Astrocyte (in vitro differentiated cells and primary cell): ENCODE measurements at regions not wholly inside any gene's neighbourhood (a gene's known extent, or its start where the extent isn't known, plus 50 kb on each side); places are given as distances from the start of the nearest gene placed in this dataset.

Experiments used
- DNase-seq: peaks from one replicate; pipeline ENCODE4 v3.0.0-alpha.2; 2010; ENCODE audit warnings: low read depth
- FAIRE-seq: peaks from 2 replicates; lab custom pipeline; 2011; peaks lifted over from hg19 to GRCh38; lab: Jason Lieb, UNC
- H2AFZ ChIP-seq: 2 replicates; pipeline ENCODE4 v1.6.0; 2012; ENCODE audit warnings: low read depth, low read length, inconsistent platforms
- H3K27ac ChIP-seq: 2 replicates; pipeline ENCODE4 v1.5.1; 2011; ENCODE audit warnings: low read depth, low read length, inconsistent platforms
- H3K27me3 ChIP-seq: 2 replicates; pipeline ENCODE4 v1.6.0; 2011; ENCODE audit warnings: low read length, inconsistent platforms; ENCODE audit not compliant: insufficient read depth
- H3K36me3 ChIP-seq: 2 replicates; pipeline ENCODE4 v1.5.1; 2011; ENCODE audit warnings: low read length, inconsistent platforms; ENCODE audit not compliant: insufficient read depth
- H3K4me1 ChIP-seq: 2 replicates; pipeline ENCODE4 v1.5.1; 2011; ENCODE audit warnings: low read length, inconsistent platforms; ENCODE audit not compliant: insufficient read depth
- H3K4me2 ChIP-seq: 2 replicates; pipeline ENCODE4 v1.6.0; 2012; ENCODE audit warnings: low read length, inconsistent platforms
- H3K4me3 ChIP-seq: 2 replicates; pipeline ENCODE4 v1.5.1; 2011; ENCODE audit warnings: low read depth, mild to moderate bottlenecking, low read length, inconsistent platforms; ENCODE audit not compliant: insufficient read depth
- H3K79me2 ChIP-seq: 2 replicates; pipeline ENCODE4 v1.6.0; 2012; ENCODE audit warnings: mild to moderate bottlenecking, low read length, inconsistent platforms; ENCODE audit not compliant: insufficient read depth
- H3K9ac ChIP-seq: 2 replicates; pipeline ENCODE4 v1.6.0; 2012; ENCODE audit warnings: mild to moderate bottlenecking, low read length, inconsistent platforms
- H3K9me3 ChIP-seq: 2 replicates; pipeline ENCODE4 v1.5.1; 2012; ENCODE audit warnings: low read depth, mild to moderate bottlenecking, low read length, inconsistent platforms; ENCODE audit not compliant: insufficient read depth
- H4K20me1 ChIP-seq: 2 replicates; pipeline ENCODE4 v1.6.0; 2012; ENCODE audit warnings: low read length, inconsistent platforms; ENCODE audit not compliant: insufficient read depth
- H3K27ac Mint-ChIP-seq: one replicate; pipeline ENCODE4 v1.8.0; 2021; ENCODE audit warnings: mild to moderate bottlenecking, mixed read lengths; ENCODE audit not compliant: unreplicated experiment
- H3K27me3 Mint-ChIP-seq: one replicate; pipeline ENCODE4 v1.8.0; 2021; ENCODE audit warnings: low read depth, mixed read lengths; ENCODE audit not compliant: unreplicated experiment
- H3K36me3 Mint-ChIP-seq: one replicate; pipeline ENCODE4 v1.8.0; 2021; ENCODE audit warnings: low read depth, mixed read lengths; ENCODE audit not compliant: unreplicated experiment
- H3K4me1 Mint-ChIP-seq: one replicate; pipeline ENCODE4 v1.8.0; 2021; ENCODE audit warnings: low read depth, mixed read lengths; ENCODE audit not compliant: unreplicated experiment
- H3K4me3 Mint-ChIP-seq: one replicate; pipeline ENCODE4 v1.8.0; 2021; ENCODE audit warnings: mild to moderate bottlenecking, moderate library complexity, mixed read lengths; ENCODE audit not compliant: unreplicated experiment
- H3K9me3 Mint-ChIP-seq: one replicate; pipeline ENCODE4 v1.8.0; 2021; ENCODE audit warnings: mild to moderate bottlenecking, mixed read lengths; ENCODE audit not compliant: unreplicated experiment
- CTCF ChIP-seq: IDR thresholded peaks from 2 replicates; pipeline ENCODE4 v1.5.1; 2011; ENCODE audit warnings: low read depth, mild to moderate bottlenecking, inconsistent platforms, low read length, moderate library complexity; ENCODE audit not compliant: insufficient read depth
- EZH2 ChIP-seq: IDR thresholded peaks from 2 replicates; pipeline ENCODE4 v1.6.1; 2012; ENCODE audit warnings: mild to moderate bottlenecking, low read length, inconsistent platforms; ENCODE audit not compliant: insufficient read depth

- H3K36me3 Mint-ChIP-seq = no peaks in the 10 kb centered on the region
These were observed 414.2 kb upstream of the MMADHC start for GRCh38 chr2:150001788-150002187.

GRCh38 chr2:149996901-149997300 lies 409.3 kb upstream of the MMADHC start:
- H3K79me2 ChIP-seq = no peaks in the 10 kb centered on the region
- no peaks in the 10 kb centered on the region for H3K27me3 ChIP-seq
- Mint-ChIP-seq H3K27me3 (no peaks in the 10 kb centered on the region), H3K27ac (no peak overlapping the region), H3K4me3 (no peak overlapping the region), H3K36me3 (no peaks in the 10 kb centered on the region), H3K9me3 (no peaks in the 10 kb centered on the region), H3K4me1 (peaks cover 11% of the 10 kb centered on the region)
- no peaks in the 10 kb centered on the region for H3K36me3 ChIP-seq
- no peak overlapping the region for H3K9ac ChIP-seq
- DNase-seq (no peak), FAIRE-seq (no peak)
- H3K27ac ChIP-seq = no peak overlapping the region
- H4K20me1 ChIP-seq = no peaks in the 10 kb centered on the region
- H3K9me3 ChIP-seq = no peaks in the 10 kb centered on the region
- H3K4me2 ChIP-seq = no peak overlapping the region
- H3K4me1 ChIP-seq = peaks cover 5% of the 10 kb centered on the region
- no peak overlapping the region for H2AFZ ChIP-seq
- no peak for TF ChIP-seq EZH2
- TF ChIP-seq CTCF = no peak
- H3K4me3 ChIP-seq = no peak overlapping the region

More at GRCh38 chr2:150001788-150002187, 414.2 kb upstream of the MMADHC start:
- Histone ChIP-seq H3K27me3 (no peaks in the 10 kb centered on the region), H3K4me1 (no peaks in the 10 kb centered on the region), H4K20me1 (no peaks in the 10 kb centered on the region), H3K4me3 (no peak overlapping the region), H3K36me3 (no peaks in the 10 kb centered on the region), H3K9ac (no peak overlapping the region), H3K27ac (no peak overlapping the region), H3K4me2 (no peak overlapping the region), H2AFZ (no peak overlapping the region), H3K79me2 (no peaks in the 10 kb centered on the region), H3K9me3 (no peaks in the 10 kb centered on the region)
- Mint-ChIP-seq H3K4me3 (no peak overlapping the region), H3K27ac (no peak overlapping the region), H3K9me3 (no peaks in the 10 kb centered on the region), H3K27me3 (no peaks in the 10 kb centered on the region), H3K4me1 (no peaks in the 10 kb centered on the region)
- FAIRE-seq (no peak), DNase-seq (no peak)
- no peak for TF ChIP-seq CTCF
- TF ChIP-seq EZH2 = no peak

- Histone ChIP-seq H3K36me3 (no peaks in the 10 kb centered on the region), H3K4me2 (no peak overlapping the region), H3K27me3 (no peaks in the 10 kb centered on the region), H3K4me3 (no peak overlapping the region), H3K27ac (no peak overlapping the region), H2AFZ (no peak overlapping the region), H3K79me2 (no peaks in the 10 kb centered on the region), H4K20me1 (no peaks in the 10 kb centered on the region), H3K9ac (no peak overlapping the region), H3K4me1 (peaks cover 19% of the 10 kb centered on the region), H3K9me3 (no peaks in the 10 kb centered on the region)
- peaks cover 24% of the 10 kb centered on the region for H3K4me1 Mint-ChIP-seq
- no peaks in the 10 kb centered on the region for H3K9me3 Mint-ChIP-seq
- no peaks in the 10 kb centered on the region for H3K27me3 Mint-ChIP-seq
- DNase-seq (peak; percentile 64), FAIRE-seq (peak; percentile 43)
- H3K36me3 Mint-ChIP-seq = no peaks in the 10 kb centered on the region
- no peak overlapping the region for H3K4me3 Mint-ChIP-seq
- TF ChIP-seq CTCF = no peak
- TF ChIP-seq EZH2 = no peak
- peak overlapping the region; percentile 63 for H3K27ac Mint-ChIP-seq
These were observed 406.6 kb upstream of the MMADHC start for GRCh38 chr2:149994057-149994728.
